ENCODE measurements at regions not wholly inside any gene's neighbourhood (a gene's known extent, or its start where the extent isn't known, plus 50 kb on each side); places are given as distances from the start of the nearest gene placed in this dataset.

DNA sequence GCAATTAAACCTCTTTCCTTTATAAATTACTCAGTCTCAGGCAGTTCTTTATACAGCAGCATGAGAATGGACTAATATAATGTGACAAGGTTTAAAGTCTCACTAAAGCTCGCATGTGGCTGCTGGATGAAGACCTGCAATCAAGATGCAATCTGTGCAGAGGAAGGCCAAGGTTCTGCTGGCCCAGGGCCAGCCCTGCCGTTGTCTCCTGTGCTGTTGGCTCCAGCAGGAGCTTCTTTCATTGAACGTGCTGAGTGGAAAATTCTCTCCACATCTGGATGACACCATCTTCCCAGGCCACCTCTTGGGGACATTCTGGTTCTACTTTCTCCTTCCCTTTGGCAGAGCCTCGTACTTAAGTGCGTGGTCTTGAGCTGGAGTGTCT lies 742.2 kb downstream of the VRK1 start:
- Histone ChIP-seq H3K36me3 (ENCODE audit: control insufficient read depth in 2 of 2, extremely low read depth in 1 of 2, insufficient read depth in 2 of 2, low read length in 2 of 2) (no peaks in the 10 kb centered on the region), H3K9me3 (replicated peaks; ENCODE audit: control insufficient read depth, insufficient read depth, low read length) (peaks cover 7% of the 10 kb centered on the region), H3K79me2 (ENCODE audit: control insufficient read depth, insufficient read depth, low read length) (no peaks in the 10 kb centered on the region), H4K20me1 (replicated peaks; ENCODE audit: control insufficient read depth, extremely low read depth, insufficient read depth, low read length) (no peaks in the 10 kb centered on the region), H3K4me3 (replicated peaks in 1 of 3; ENCODE audit: insufficient read depth in 1 of 3, low read depth in 1 of 3, low read length in 3 of 3) (no peak overlapping the region), H3K9ac (replicated peaks; ENCODE audit: extremely low read depth, insufficient read depth, low read length) (no peak overlapping the region), H3K4me2 (ENCODE audit: insufficient read depth, low read length) (no peak overlapping the region), H3K9me1 (replicated peaks; ENCODE audit: control insufficient read depth, extremely low read depth, insufficient read depth, low read length) (no peaks in the 10 kb centered on the region), H2AFZ (ENCODE audit: low read depth, low read length) (no peak overlapping the region), H3K4me1 (ENCODE audit: control insufficient read depth, extremely low read depth, insufficient read depth, low read length) (no peaks in the 10 kb centered on the region), H3K27ac (ENCODE audit: insufficient read depth, low read depth, low read length) (no peak overlapping the region), H3K27me3 (ENCODE audit: control insufficient read depth in 2 of 2, insufficient read depth in 2 of 2, low read length in 2 of 2) (no peaks in the 10 kb centered on the region)
- ChIA-PET CTCF (no interaction called here), POLR2A (no interaction called here)
- BruUV-seq (replicated peaks): no TSS peak
- DNase-seq (ENCODE audit: low read depth, low spot score) (no peak), FAIRE-seq (no peak)
- intact Hi-C loops (cut with micrococcal nuclease) (no loop called here), dilution Hi-C loops (cut with MboI; ENCODE audit: extremely low pct_ligation_motif_present, low sequenced_read_pairs) (no loop called here)
- TF ChIP-seq JUN (IDR thresholded peaks at IDR 0.05; ENCODE audit: borderline replicate concordance, insufficient read depth, insufficient read length, low read depth): no peak
- TF ChIP-seq GATA2 (IDR thresholded peaks at IDR 0.05; ENCODE audit: insufficient read depth, insufficient read length, low read depth, low read length): no peak
- no peak for TF ChIP-seq MYC (IDR thresholded peaks at IDR 0.05; ENCODE audit: low read depth, low read length)
- TF ChIP-seq, protein P1, sequence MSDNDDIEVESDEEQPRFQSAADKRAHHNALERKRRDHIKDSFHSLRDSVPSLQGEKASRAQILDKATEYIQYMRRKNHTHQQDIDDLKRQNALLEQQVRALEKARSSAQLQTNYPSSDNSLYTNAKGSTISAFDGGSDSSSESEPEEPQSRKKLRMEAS (IDR thresholded peaks at IDR 0.05; ENCODE audit: insufficient read depth, insufficient read length): no peak
- no peak for TF ChIP-seq EZH2 (IDR thresholded peaks at IDR 0.05; ENCODE audit: borderline replicate concordance, low read depth, low read length, severe bottlenecking)

DNA sequence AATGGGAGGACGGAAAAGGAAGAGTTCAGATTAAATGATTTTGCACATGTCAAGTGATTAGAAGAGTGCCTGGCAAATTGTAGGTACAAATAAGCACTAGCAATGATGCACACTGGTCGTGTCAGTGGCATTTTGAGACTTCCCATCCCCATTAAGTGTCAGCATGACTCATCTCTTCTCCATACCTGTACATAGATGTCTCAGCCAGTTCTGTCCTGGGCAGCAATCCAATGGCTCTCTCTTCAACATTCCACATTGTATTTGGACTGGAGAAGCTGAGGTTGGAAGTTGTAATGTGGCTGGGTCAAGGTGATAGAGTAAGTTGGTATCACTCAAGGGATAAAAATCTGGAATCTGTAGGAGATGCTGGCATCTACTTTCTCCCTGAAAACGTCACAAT lies 742.7 kb downstream of the VRK1 start:
- CTCF ChIA-PET: no interaction called here
- FAIRE-seq (no peak), DNase-seq (ENCODE audit: low read depth, low spot score) (no peak)
- Histone ChIP-seq H3K4me2 (ENCODE audit: insufficient read depth, low read length) (no peak overlapping the region), H3K9me1 (replicated peaks; ENCODE audit: control insufficient read depth, extremely low read depth, insufficient read depth, low read length) (no peaks in the 10 kb centered on the region), H3K9me3 (replicated peaks; ENCODE audit: control insufficient read depth, insufficient read depth, low read length) (peaks cover 8% of the 10 kb centered on the region), H2AFZ (ENCODE audit: low read depth, low read length) (no peak overlapping the region), H3K27me3 (ENCODE audit: control insufficient read depth in 2 of 2, insufficient read depth in 2 of 2, low read length in 2 of 2) (no peaks in the 10 kb centered on the region), H3K36me3 (ENCODE audit: control insufficient read depth in 2 of 2, extremely low read depth in 1 of 2, insufficient read depth in 2 of 2, low read length in 2 of 2) (no peaks in the 10 kb centered on the region), H3K4me3 (replicated peaks in 1 of 3; ENCODE audit: insufficient read depth in 1 of 3, low read depth in 1 of 3, low read length in 3 of 3) (no peak overlapping the region), H3K79me2 (ENCODE audit: control insufficient read depth, insufficient read depth, low read length) (no peaks in the 10 kb centered on the region), H3K4me1 (ENCODE audit: control insufficient read depth, extremely low read depth, insufficient read depth, low read length) (no peaks in the 10 kb centered on the region), H4K20me1 (replicated peaks; ENCODE audit: control insufficient read depth, extremely low read depth, insufficient read depth, low read length) (no peaks in the 10 kb centered on the region), H3K27ac (ENCODE audit: insufficient read depth, low read depth, low read length) (no peak overlapping the region), H3K9ac (replicated peaks; ENCODE audit: extremely low read depth, insufficient read depth, low read length) (no peak overlapping the region)
- POLR2A ChIA-PET: no interaction called here
- dilution Hi-C loops (cut with MboI; ENCODE audit: extremely low pct_ligation_motif_present, low sequenced_read_pairs): no loop called here
- TF ChIP-seq EZH2 (IDR thresholded peaks at IDR 0.05; ENCODE audit: borderline replicate concordance, low read depth, low read length, severe bottlenecking) (no peak), GATA2 (IDR thresholded peaks at IDR 0.05; ENCODE audit: insufficient read depth, insufficient read length, low read depth, low read length) (no peak), POLR2A (IDR thresholded peaks at IDR 0.05; ENCODE audit: low read depth, low read length) (no peak), MYC (IDR thresholded peaks at IDR 0.05; ENCODE audit: low read depth, low read length) (no peak), POLR2AphosphoS5 (IDR thresholded peaks at IDR 0.05; ENCODE audit: insufficient read depth, low read depth, low read length) (no peak), FOS (IDR thresholded peaks at IDR 0.05; ENCODE audit: borderline replicate concordance, insufficient read depth, low read length) (no peak), JUN (IDR thresholded peaks at IDR 0.05; ENCODE audit: borderline replicate concordance, insufficient read depth, insufficient read length, low read depth) (no peak)
- TF ChIP-seq, protein P2, sequence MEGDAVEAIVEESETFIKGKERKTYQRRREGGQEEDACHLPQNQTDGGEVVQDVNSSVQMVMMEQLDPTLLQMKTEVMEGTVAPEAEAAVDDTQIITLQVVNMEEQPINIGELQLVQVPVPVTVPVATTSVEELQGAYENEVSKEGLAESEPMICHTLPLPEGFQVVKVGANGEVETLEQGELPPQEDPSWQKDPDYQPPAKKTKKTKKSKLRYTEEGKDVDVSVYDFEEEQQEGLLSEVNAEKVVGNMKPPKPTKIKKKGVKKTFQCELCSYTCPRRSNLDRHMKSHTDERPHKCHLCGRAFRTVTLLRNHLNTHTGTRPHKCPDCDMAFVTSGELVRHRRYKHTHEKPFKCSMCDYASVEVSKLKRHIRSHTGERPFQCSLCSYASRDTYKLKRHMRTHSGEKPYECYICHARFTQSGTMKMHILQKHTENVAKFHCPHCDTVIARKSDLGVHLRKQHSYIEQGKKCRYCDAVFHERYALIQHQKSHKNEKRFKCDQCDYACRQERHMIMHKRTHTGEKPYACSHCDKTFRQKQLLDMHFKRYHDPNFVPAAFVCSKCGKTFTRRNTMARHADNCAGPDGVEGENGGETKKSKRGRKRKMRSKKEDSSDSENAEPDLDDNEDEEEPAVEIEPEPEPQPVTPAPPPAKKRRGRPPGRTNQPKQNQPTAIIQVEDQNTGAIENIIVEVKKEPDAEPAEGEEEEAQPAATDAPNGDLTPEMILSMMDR (IDR thresholded peaks at IDR 0.05; ENCODE audit: extremely low read depth in 1 of 2, insufficient read depth in 1 of 2, low read depth in 1 of 2, low read length in 2 of 2): no peak
- TF ChIP-seq, protein P1 (IDR thresholded peaks at IDR 0.05; ENCODE audit: insufficient read depth, insufficient read length): no peak
- intact Hi-C loops (cut with micrococcal nuclease): no loop called here
- no TSS peak for BruUV-seq (replicated peaks)
